Liver (tissue), 3 donors: ENCODE measurements at regions not wholly inside any gene's neighbourhood (a gene's known extent, or its start where the extent isn't known, plus 50 kb on each side); places are given as distances from the start of the nearest gene placed in this dataset.

ENCODE experiments used
- EGR1 ChIP-seq, 2 donors: IDR thresholded peaks; 2 replicates each; pipeline ENCODE4 v1.6.1; 2016 to 2018; ENCODE audit warnings: antibody characterized with exemption in 2 of 2, low read depth in 2 of 2
- FOXA1 ChIP-seq: IDR thresholded peaks from 2 replicates; pipeline ENCODE4 v1.6.1; 2016; ENCODE audit warnings: antibody characterized with exemption
- FOXA2 ChIP-seq: IDR thresholded peaks from 2 replicates; pipeline ENCODE4 v1.6.1; 2016; ENCODE audit warnings: antibody characterized with exemption
- GABPA ChIP-seq, 2 donors: IDR thresholded peaks in 1 of 2; conservative IDR thresholded peaks in 1 of 2; 2 replicates each; pipeline ENCODE4 v1.6.1; 2016; ENCODE audit warnings: antibody characterized with exemption in 2 of 2, mild to moderate bottlenecking in 1 of 2, moderate library complexity in 1 of 2
- SP1 ChIP-seq: IDR thresholded peaks from 2 replicates; pipeline ENCODE4 v1.6.1; 2018; ENCODE audit warnings: antibody characterized with exemption, mild to moderate bottlenecking
- TAF1 ChIP-seq: conservative IDR thresholded peaks from 2 replicates; pipeline ENCODE4 v1.6.1; 2016; ENCODE audit warnings: antibody characterized with exemption, mild to moderate bottlenecking
- YY1 ChIP-seq: IDR thresholded peaks from 2 replicates; pipeline ENCODE4 v1.6.1; 2016; ENCODE audit warnings: antibody characterized with exemption, mild to moderate bottlenecking
- TF ChIP-seq, protein P1 (sequence below): IDR thresholded peaks from 2 replicates; pipeline ENCODE4 v1.6.1; 2016; ENCODE audit warnings: antibody characterized with exemption
- TF ChIP-seq, protein P2 (sequence below): IDR thresholded peaks from 2 replicates; pipeline ENCODE4 v1.6.1; 2016; ENCODE audit warnings: antibody characterized with exemption, mild to moderate bottlenecking
- TF ChIP-seq, protein P3 (sequence below): fragments of 150-350 bp; IDR thresholded peaks from 2 replicates; pipeline ENCODE4 v1.5.1; 2017; ENCODE audit warnings: improper control_type of control experiment, low read depth, low read length; ENCODE audit not compliant: missing input control
- TF ChIP-seq, protein P4 (sequence below): IDR thresholded peaks from 2 replicates; pipeline ENCODE4 v1.6.1; 2016; ENCODE audit warnings: antibody characterized with exemption
- TF ChIP-seq, protein P5 (sequence below): IDR thresholded peaks from 2 replicates; pipeline ENCODE4 v1.6.1; 2016; ENCODE audit warnings: antibody characterized with exemption
- donor health status: healthy.
- donor health status: healthy.

DNA sequence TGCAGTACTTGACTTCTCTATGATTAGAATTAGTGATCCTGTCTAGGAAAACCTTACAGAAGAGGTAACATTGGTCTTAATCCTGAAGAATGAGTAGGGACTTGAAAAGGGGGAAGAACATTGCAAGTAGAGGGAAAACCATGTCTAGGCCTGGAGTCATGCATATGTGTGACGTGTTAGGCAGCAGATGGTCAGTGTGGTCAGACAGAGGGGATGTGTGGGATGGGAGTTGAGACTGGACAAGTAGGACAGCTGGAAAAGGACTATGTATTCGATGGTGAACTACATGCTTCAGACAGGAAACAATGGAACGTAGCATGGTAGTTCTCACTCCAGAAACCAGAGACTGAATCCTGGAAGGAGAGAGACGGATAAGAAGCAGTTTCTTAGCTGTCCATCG lies 235.6 kb upstream of the LRTM1 start:
- TF ChIP-seq SP1 (no peak), YY1 (no peak), GABPA (IDR thresholded peaks at IDR 0.05 in 1 of 2, conservative IDR thresholded peaks at IDR 0.05 in 1 of 2) (no peak), FOXA1 (no peak), TAF1 (no peak), FOXA2 (no peak), EGR1 (IDR thresholded peaks at IDR 0.05; ENCODE audit: low read depth in 2 of 2) (no peak)
- TF ChIP-seq, protein P1, sequence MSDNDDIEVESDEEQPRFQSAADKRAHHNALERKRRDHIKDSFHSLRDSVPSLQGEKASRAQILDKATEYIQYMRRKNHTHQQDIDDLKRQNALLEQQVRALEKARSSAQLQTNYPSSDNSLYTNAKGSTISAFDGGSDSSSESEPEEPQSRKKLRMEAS, result no peak
- TF ChIP-seq, protein P2, sequence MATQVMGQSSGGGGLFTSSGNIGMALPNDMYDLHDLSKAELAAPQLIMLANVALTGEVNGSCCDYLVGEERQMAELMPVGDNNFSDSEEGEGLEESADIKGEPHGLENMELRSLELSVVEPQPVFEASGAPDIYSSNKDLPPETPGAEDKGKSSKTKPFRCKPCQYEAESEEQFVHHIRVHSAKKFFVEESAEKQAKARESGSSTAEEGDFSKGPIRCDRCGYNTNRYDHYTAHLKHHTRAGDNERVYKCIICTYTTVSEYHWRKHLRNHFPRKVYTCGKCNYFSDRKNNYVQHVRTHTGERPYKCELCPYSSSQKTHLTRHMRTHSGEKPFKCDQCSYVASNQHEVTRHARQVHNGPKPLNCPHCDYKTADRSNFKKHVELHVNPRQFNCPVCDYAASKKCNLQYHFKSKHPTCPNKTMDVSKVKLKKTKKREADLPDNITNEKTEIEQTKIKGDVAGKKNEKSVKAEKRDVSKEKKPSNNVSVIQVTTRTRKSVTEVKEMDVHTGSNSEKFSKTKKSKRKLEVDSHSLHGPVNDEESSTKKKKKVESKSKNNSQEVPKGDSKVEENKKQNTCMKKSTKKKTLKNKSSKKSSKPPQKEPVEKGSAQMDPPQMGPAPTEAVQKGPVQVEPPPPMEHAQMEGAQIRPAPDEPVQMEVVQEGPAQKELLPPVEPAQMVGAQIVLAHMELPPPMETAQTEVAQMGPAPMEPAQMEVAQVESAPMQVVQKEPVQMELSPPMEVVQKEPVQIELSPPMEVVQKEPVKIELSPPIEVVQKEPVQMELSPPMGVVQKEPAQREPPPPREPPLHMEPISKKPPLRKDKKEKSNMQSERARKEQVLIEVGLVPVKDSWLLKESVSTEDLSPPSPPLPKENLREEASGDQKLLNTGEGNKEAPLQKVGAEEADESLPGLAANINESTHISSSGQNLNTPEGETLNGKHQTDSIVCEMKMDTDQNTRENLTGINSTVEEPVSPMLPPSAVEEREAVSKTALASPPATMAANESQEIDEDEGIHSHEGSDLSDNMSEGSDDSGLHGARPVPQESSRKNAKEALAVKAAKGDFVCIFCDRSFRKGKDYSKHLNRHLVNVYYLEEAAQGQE, result no peak
- TF ChIP-seq, protein P3, sequence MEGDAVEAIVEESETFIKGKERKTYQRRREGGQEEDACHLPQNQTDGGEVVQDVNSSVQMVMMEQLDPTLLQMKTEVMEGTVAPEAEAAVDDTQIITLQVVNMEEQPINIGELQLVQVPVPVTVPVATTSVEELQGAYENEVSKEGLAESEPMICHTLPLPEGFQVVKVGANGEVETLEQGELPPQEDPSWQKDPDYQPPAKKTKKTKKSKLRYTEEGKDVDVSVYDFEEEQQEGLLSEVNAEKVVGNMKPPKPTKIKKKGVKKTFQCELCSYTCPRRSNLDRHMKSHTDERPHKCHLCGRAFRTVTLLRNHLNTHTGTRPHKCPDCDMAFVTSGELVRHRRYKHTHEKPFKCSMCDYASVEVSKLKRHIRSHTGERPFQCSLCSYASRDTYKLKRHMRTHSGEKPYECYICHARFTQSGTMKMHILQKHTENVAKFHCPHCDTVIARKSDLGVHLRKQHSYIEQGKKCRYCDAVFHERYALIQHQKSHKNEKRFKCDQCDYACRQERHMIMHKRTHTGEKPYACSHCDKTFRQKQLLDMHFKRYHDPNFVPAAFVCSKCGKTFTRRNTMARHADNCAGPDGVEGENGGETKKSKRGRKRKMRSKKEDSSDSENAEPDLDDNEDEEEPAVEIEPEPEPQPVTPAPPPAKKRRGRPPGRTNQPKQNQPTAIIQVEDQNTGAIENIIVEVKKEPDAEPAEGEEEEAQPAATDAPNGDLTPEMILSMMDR, result no peak
- TF ChIP-seq, protein P4, sequence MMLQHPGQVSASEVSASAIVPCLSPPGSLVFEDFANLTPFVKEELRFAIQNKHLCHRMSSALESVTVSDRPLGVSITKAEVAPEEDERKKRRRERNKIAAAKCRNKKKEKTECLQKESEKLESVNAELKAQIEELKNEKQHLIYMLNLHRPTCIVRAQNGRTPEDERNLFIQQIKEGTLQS, result no peak
- TF ChIP-seq, protein P5, sequence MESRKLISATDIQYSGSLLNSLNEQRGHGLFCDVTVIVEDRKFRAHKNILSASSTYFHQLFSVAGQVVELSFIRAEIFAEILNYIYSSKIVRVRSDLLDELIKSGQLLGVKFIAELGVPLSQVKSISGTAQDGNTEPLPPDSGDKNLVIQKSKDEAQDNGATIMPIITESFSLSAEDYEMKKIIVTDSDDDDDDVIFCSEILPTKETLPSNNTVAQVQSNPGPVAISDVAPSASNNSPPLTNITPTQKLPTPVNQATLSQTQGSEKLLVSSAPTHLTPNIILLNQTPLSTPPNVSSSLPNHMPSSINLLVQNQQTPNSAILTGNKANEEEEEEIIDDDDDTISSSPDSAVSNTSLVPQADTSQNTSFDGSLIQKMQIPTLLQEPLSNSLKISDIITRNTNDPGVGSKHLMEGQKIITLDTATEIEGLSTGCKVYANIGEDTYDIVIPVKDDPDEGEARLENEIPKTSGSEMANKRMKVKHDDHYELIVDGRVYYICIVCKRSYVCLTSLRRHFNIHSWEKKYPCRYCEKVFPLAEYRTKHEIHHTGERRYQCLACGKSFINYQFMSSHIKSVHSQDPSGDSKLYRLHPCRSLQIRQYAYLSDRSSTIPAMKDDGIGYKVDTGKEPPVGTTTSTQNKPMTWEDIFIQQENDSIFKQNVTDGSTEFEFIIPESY, result no peak
